ENCODE measurements at regions not wholly inside any gene's neighbourhood (a gene's known extent, or its start where the extent isn't known, plus 50 kb on each side); places are given as distances from the start of the nearest gene placed in this dataset.
"Not testable (repeated sequence)": the region's sequence is repeated elsewhere in the genome, so short reads cannot be mapped to it uniquely, and the experiment has no call there.

GRCh38 chr15:98295101-98295759, 334.7 kb downstream of the ARRDC4 start:
- H3K36me3 ChIP-seq (ENCODE audit: low read length); H3K9me2 ChIP-seq (replicated peaks; ENCODE audit: insufficient read depth, low read length); H3K27me3 ChIP-seq (ENCODE audit: low read length); H3K9me3 ChIP-seq (ENCODE audit: insufficient read depth, low read length); H3K27ac ChIP-seq (ENCODE audit: low read depth, low read length); H2AFZ ChIP-seq (ENCODE audit: low read depth, low read length, severe bottlenecking); H3F3A ChIP-seq (ENCODE audit: insufficient read depth); H3K4me3 ChIP-seq (ENCODE audit: insufficient read depth, low read length, poor library complexity, severe bottlenecking); H3K4me2 ChIP-seq (ENCODE audit: low read depth, low read length, poor library complexity, severe bottlenecking); H3K79me2 ChIP-seq (ENCODE audit: insufficient read depth, low read length); H4K20me1 ChIP-seq (ENCODE audit: low read depth, low read length); H3K9ac ChIP-seq (ENCODE audit: low read length): not testable (repeated sequence)
- TF ChIP-seq CTCF (IDR thresholded peaks at IDR 0.05; ENCODE audit: insufficient read depth, low read length, poor library complexity, severe bottlenecking) = peak; percentile 3

GRCh38 chr15:98296653-98297052, 336.1 kb downstream of the ARRDC4 start:
- TF ChIP-seq EZH2phosphoT487 (conservative IDR thresholded peaks at IDR 0.05; ENCODE audit: low read length) = no peak
- no peak for TF ChIP-seq CTCF (IDR thresholded peaks at IDR 0.05; ENCODE audit: insufficient read depth, low read length, poor library complexity, severe bottlenecking)
- Histone ChIP-seq H4K20me1 (ENCODE audit: low read depth, low read length) (no peaks in the 10 kb centered on the region), H3K36me3 (ENCODE audit: low read length) (no peaks in the 10 kb centered on the region), H3K79me2 (ENCODE audit: insufficient read depth, low read length) (no peaks in the 10 kb centered on the region), H3F3A (ENCODE audit: insufficient read depth) (no peaks in the 10 kb centered on the region), H3K27me3 (ENCODE audit: low read length) (no peaks in the 10 kb centered on the region), H2AFZ (ENCODE audit: low read depth, low read length, severe bottlenecking) (no peak overlapping the region), H3K9ac (ENCODE audit: low read length) (no peak overlapping the region), H3K9me2 (replicated peaks; ENCODE audit: insufficient read depth, low read length) (no peaks in the 10 kb centered on the region), H3K4me2 (ENCODE audit: low read depth, low read length, poor library complexity, severe bottlenecking) (no peak overlapping the region), H3K27ac (ENCODE audit: low read depth, low read length) (no peak overlapping the region), H3K9me3 (ENCODE audit: insufficient read depth, low read length) (no peaks in the 10 kb centered on the region), H3K4me3 (ENCODE audit: insufficient read depth, low read length, poor library complexity, severe bottlenecking) (no peak overlapping the region)

GRCh38 chr15:98304371-98304770, 343.9 kb downstream of the ARRDC4 start:
- no peak overlapping the region for H3K27ac ChIP-seq (ENCODE audit: low read depth, low read length)
- no peaks in the 10 kb centered on the region; the same call in 1 of the 2 replicates for H3K27me3 ChIP-seq (ENCODE audit: low read length)
- no peaks in the 10 kb centered on the region for H3K9me3 ChIP-seq (ENCODE audit: insufficient read depth, low read length)
- no peak overlapping the region for H3K9ac ChIP-seq (ENCODE audit: low read length)
- TF ChIP-seq EZH2phosphoT487 (conservative IDR thresholded peaks at IDR 0.05; ENCODE audit: low read length) = no peak
- no peak for TF ChIP-seq CTCF (IDR thresholded peaks at IDR 0.05; ENCODE audit: insufficient read depth, low read length, poor library complexity, severe bottlenecking)
- no peak overlapping the region for H3K4me3 ChIP-seq (ENCODE audit: insufficient read depth, low read length, poor library complexity, severe bottlenecking)
- no peaks in the 10 kb centered on the region for H4K20me1 ChIP-seq (ENCODE audit: low read depth, low read length)
- H3F3A ChIP-seq (ENCODE audit: insufficient read depth) = no peaks in the 10 kb centered on the region
- H3K36me3 ChIP-seq (ENCODE audit: low read length) = no peaks in the 10 kb centered on the region
- H3K4me2 ChIP-seq (ENCODE audit: low read depth, low read length, poor library complexity, severe bottlenecking) = no peak overlapping the region
- no peaks in the 10 kb centered on the region for H3K9me2 ChIP-seq (replicated peaks; ENCODE audit: insufficient read depth, low read length)
- no peaks in the 10 kb centered on the region for H3K79me2 ChIP-seq (ENCODE audit: insufficient read depth, low read length)
- no peak overlapping the region for H2AFZ ChIP-seq (ENCODE audit: low read depth, low read length, severe bottlenecking)
